HG02870 (cell line): ENCODE measurements at regions not wholly inside any gene's neighbourhood (a gene's known extent, or its start where the extent isn't known, plus 50 kb on each side); places are given as distances from the start of the nearest gene placed in this dataset.

Experiments used
- ATAC-seq: cut with Tn5 transposase; IDR thresholded peaks from one replicate; pipeline ENCODE4 v1.9.1; 2021; ENCODE audit warnings: mild to moderate bottlenecking, moderate library complexity; ENCODE audit not compliant: unreplicated experiment

- no peak for ATAC-seq
Observed at GRCh38 chr22:47299211-47299862, 536.9 kb downstream of the TBC1D22A start.

- ATAC-seq = no peak
Observed at GRCh38 chr22:47298017-47298785, 535.8 kb downstream of the TBC1D22A start.

GRCh38 chr22:47297261-47298016, 535.0 kb downstream of the TBC1D22A start:
- no peak for ATAC-seq

GRCh38 chr22:47296405-47297260, 534.2 kb downstream of the TBC1D22A start:
- no peak for ATAC-seq

GRCh38 chr22:47295982-47296381, 533.5 kb downstream of the TBC1D22A start:
- no peak for ATAC-seq

GRCh38 chr22:47295226-47295901, 532.9 kb downstream of the TBC1D22A start:
- ATAC-seq = no peak

- no peak for ATAC-seq
Observed at GRCh38 chr22:47294576-47294975, 532.1 kb downstream of the TBC1D22A start.

- ATAC-seq = no peak
Observed at GRCh38 chr22:47294222-47294532, 531.7 kb downstream of the TBC1D22A start.

GRCh38 chr22:47293368-47294221, 531.1 kb downstream of the TBC1D22A start:
- no peak for ATAC-seq

GRCh38 chr22:47292546-47293320, 530.3 kb downstream of the TBC1D22A start:
- ATAC-seq = no peak

GRCh38 chr22:47291565-47292495, 529.4 kb downstream of the TBC1D22A start:
- ATAC-seq = no peak

- ATAC-seq = no peak
Observed at GRCh38 chr22:47290706-47291430, 528.4 kb downstream of the TBC1D22A start.

- no peak for ATAC-seq
Observed at GRCh38 chr22:47289336-47289985, 527.0 kb downstream of the TBC1D22A start.

- ATAC-seq = no peak
Observed at GRCh38 chr22:47288680-47289079, 526.2 kb downstream of the TBC1D22A start.

- ATAC-seq = no peak
Observed at GRCh38 chr22:47287516-47287915, 525.1 kb downstream of the TBC1D22A start.

- ATAC-seq = no peak
Observed at GRCh38 chr22:47286590-47286989, 524.1 kb downstream of the TBC1D22A start.
